Dedifferentiated amniotic fluid mesenchymal stem cell (primary cell): ENCODE measurements at regions not wholly inside any gene's neighbourhood (a gene's known extent, or its start where the extent isn't known, plus 50 kb on each side); places are given as distances from the start of the nearest gene placed in this dataset.
A peak's percentile ranks its signal among the peaks of the same experiment; 100 is the strongest.

Experiments
- DNase-seq: peaks from one replicate; pipeline ENCODE4 v3.0.0-alpha.2; 2016; ENCODE audit errors: extremely low spot score

GRCh38 chr2:57575700-57576268 is 470.8 kb upstream of the VRK2 start:
- DNase-seq: no peak

- DNase-seq: no peak
These were observed 469.6 kb upstream of the VRK2 start for GRCh38 chr2:57576983-57577382.

- DNase-seq: no peak
These were observed 448.7 kb upstream of the VRK2 start for GRCh38 chr2:57597940-57598339.

GRCh38 chr2:57598551-57598950 is 448.1 kb upstream of the VRK2 start:
- DNase-seq: no peak

GRCh38 chr2:57602733-57603132 is 443.9 kb upstream of the VRK2 start:
- no peak for DNase-seq

GRCh38 chr2:57614988-57615387 is 431.6 kb upstream of the VRK2 start:
- DNase-seq: no peak

- DNase-seq: no peak
These were observed 430.6 kb upstream of the VRK2 start for GRCh38 chr2:57615855-57616556.

- no peak for DNase-seq
These were observed 429.3 kb upstream of the VRK2 start for GRCh38 chr2:57617318-57617717.

- no peak for DNase-seq
These were observed 425.4 kb upstream of the VRK2 start for GRCh38 chr2:57621122-57621663.

GRCh38 chr2:57622009-57622408 is 424.6 kb upstream of the VRK2 start:
- DNase-seq: no peak

GRCh38 chr2:57656198-57656597 is 390.4 kb upstream of the VRK2 start:
- DNase-seq: no peak

GRCh38 chr2:57669570-57669969 is 377.0 kb upstream of the VRK2 start:
- DNase-seq: no peak

GRCh38 chr2:57674025-57674424 is 372.6 kb upstream of the VRK2 start:
- DNase-seq: no peak

- DNase-seq: no peak
These were observed 371.9 kb upstream of the VRK2 start for GRCh38 chr2:57674743-57675142.

- DNase-seq: no peak
These were observed 369.3 kb upstream of the VRK2 start for GRCh38 chr2:57677296-57677695.

GRCh38 chr2:57681650-57682049 is 365.0 kb upstream of the VRK2 start:
- no peak for DNase-seq

- no peak for DNase-seq
These were observed 361.6 kb upstream of the VRK2 start for GRCh38 chr2:57685032-57685431.

GRCh38 chr2:57692395-57692794 is 354.2 kb upstream of the VRK2 start:
- no peak for DNase-seq

GRCh38 chr2:57693177-57693576 is 353.4 kb upstream of the VRK2 start:
- no peak for DNase-seq

GRCh38 chr2:57693965-57694364 is 352.6 kb upstream of the VRK2 start:
- DNase-seq: peak; percentile 14

- peak; percentile 20 for DNase-seq
These were observed 350.6 kb upstream of the VRK2 start for GRCh38 chr2:57696016-57696415.

GRCh38 chr2:57698392-57698791 is 348.2 kb upstream of the VRK2 start:
- DNase-seq: no peak

GRCh38 chr2:57698935-57699449 is 347.6 kb upstream of the VRK2 start:
- no peak for DNase-seq
